DMS 273 (cell line): ENCODE measurements at regions not wholly inside any gene's neighbourhood (a gene's known extent, or its start where the extent isn't known, plus 50 kb on each side); places are given as distances from the start of the nearest gene placed in this dataset.

Experiments used
- DNase-seq: peaks from one replicate; lab custom pipeline; 2025; ENCODE audit not compliant: unreplicated experiment; lab: John Stamatoyannopoulos, UW

GRCh38 chr6:145483191-145483996 is 251.9 kb downstream of the EPM2A start:
- DNase-seq, result no peak

- DNase-seq, result no peak
These were observed 250.0 kb downstream of the EPM2A start for GRCh38 chr6:145485288-145485687.

DNA sequence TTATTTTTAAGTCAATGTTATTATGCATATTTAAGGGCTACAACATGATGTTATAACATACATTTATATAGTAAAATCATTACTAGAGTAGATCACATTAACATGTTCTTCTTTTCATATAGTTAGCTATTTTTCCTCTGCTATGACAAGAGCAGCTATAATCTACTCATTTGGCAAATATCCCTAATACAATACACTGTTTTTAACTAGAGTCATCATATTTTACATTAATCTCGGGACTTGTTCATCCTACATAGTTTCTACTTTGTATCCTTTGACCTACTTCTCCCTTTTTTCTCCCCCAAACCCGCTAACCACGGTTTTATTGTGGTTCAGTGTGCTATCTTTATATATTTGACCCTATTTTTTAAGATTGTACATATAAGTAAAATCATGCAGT is 249.0 kb downstream of the EPM2A start:
- no peak for DNase-seq

DNA sequence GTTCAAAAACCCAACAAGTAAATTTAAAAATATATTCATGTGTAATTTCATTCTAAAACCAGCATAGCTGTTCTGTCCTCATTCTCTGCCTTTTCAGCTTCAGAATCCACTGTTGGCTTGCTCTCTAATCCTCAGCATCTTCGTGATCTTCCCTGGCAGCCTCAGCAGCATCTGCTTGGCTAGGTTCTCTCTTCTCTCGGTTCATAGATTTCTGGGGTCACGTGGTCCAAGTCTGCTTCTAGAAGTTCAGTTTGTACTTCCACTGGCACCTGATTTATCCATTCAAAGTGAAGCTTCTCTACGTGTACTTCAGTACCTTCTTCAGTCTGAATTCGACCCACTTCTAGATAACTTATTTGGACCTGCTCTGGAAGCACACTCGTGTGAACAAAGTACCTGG is 245.7 kb downstream of the EPM2A start:
- no peak for DNase-seq

DNA sequence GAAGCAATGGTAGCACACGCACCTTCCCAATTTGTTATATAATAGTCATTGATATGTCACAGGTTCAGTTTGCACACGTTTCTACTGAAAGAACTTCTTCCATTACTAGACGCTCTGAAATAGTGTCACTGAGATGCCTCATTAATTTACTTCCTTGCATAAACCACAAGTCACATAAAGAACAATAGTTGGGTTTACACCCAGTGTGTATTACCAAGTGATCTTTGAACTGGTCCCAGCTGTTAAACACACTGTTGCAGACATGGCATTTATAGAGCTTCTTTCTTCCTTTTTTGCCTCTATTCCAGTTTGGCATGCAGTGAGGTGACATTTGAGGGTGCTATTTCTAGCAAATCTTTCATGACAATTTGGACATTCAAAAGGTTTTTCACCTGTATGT is 245.3 kb downstream of the EPM2A start:
- DNase-seq, result no peak

- no peak for DNase-seq
These were observed 244.2 kb downstream of the EPM2A start for GRCh38 chr6:145491126-145491525.

- no peak for DNase-seq
These were observed 238.3 kb downstream of the EPM2A start for GRCh38 chr6:145497006-145497405.

- no peak for DNase-seq
These were observed 236.9 kb downstream of the EPM2A start for GRCh38 chr6:145498425-145498824.

GRCh38 chr6:145502416-145502815 is 232.9 kb downstream of the EPM2A start:
- peak; percentile 14 for DNase-seq

GRCh38 chr6:145506136-145506535 is 229.2 kb downstream of the EPM2A start:
- no peak for DNase-seq

GRCh38 chr6:145506565-145506964 is 228.8 kb downstream of the EPM2A start:
- DNase-seq, result no peak

DNA sequence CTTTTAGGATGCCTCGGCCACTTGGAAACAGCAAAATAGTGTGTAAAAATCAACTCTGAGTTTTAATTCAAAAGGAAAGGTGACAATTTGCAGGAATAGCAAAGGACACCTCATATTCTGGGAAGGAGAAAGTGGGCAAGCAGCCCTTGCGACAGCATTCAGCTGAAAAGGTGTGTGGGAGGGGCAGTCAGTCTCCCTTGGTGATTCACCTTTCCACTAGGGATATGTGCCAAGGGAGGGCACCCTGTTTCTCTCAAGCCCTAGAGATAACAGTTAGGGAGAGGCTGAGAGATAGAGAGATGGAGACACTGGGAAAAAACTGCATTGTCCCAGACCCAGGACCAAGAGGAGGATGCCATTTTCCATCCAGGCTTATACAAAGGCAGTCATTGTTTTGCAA is 228.1 kb downstream of the EPM2A start:
- DNase-seq, result no peak

- no peak for DNase-seq
These were observed 227.2 kb downstream of the EPM2A start for GRCh38 chr6:145508107-145508506.

- no peak for DNase-seq
These were observed 217.8 kb downstream of the EPM2A start for GRCh38 chr6:145517492-145517891.

- DNase-seq, result no peak
These were observed 210.3 kb downstream of the EPM2A start for GRCh38 chr6:145525038-145525437.

GRCh38 chr6:145529582-145529981 is 205.7 kb downstream of the EPM2A start:
- no peak for DNase-seq

GRCh38 chr6:145530454-145530853 is 204.9 kb downstream of the EPM2A start:
- no peak for DNase-seq

- no peak for DNase-seq
These were observed 204.3 kb downstream of the EPM2A start for GRCh38 chr6:145531032-145531431.

DNA sequence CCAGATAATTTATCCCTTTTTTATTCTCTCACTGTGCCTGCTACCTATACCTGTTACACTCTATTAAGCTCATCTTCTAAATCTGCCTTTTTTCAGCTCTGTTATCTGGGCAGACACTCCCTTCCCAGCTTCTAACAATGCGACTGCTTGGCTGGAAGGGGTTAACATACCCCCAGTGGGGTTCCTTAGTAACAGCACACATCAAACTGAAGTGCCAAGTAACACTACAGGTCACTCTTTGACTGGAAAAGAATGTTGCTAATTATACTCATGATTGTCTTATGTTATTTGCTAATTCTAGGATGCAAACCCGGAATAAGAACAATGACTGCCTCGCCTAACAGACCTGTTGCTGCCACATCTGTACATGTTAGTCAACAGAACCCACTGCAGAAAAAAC is 203.5 kb downstream of the EPM2A start:
- no peak for DNase-seq

DNA sequence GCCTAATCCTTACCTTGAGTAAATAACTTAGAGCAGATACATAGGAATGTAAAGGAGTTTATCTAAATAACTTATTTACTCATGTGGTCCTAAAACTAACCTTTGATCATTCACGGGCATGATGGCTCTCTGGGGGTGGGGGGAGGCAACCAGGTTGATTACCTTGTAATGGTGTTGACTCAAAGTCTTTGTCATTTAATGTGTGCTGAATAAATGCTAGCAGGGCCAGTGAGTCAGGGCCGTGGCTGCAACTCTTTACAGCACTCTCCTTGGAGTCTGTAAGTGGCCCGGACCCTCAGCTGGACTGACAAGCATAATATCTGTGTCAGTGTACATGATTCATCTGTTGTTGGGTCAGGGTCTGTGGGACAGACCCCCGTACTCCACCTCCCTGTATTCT is 203.0 kb downstream of the EPM2A start:
- no peak for DNase-seq

DNA sequence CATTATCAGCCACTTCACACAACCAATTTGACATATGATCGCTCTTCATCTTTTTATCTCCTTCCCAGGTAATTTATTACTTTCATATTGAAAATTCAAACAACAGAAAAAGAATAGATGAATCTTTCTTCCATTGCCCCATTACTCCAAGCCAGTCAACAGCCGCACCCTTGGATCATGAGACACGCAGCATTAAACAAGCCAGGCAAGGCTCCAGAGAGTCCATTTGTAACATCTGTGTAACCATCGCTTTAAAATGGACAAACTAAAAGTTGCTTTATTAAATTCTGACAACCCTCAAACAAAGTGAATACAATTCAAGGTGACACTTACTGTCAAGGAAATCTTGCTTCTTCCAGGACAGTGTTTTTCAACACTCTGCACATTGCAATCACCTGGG is 200.3 kb downstream of the EPM2A start:
- no peak for DNase-seq

- no peak for DNase-seq
These were observed 196.3 kb downstream of the EPM2A start for GRCh38 chr6:145538989-145539388.

DNA sequence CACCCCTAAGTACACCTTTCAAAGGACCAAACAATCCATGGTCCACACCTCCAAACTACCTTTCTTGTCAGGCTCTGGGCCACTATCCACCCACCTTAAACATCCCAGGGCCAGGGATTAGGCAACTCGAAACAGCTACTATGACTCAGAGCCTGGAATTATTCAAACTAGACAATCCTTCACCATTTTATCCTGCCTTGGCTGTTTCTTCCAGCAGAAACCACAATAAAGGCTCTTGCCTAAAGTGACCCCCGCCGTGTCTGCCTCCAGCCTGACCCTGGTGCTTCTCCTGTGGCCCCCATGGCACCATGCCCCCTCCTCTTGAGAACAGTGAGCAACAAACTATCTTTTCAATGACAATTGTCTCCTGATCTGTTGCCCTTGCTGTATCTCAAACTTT is 195.5 kb downstream of the EPM2A start:
- DNase-seq, result no peak
